ENCODE measurements at regions not wholly inside any gene's neighbourhood (a gene's known extent, or its start where the extent isn't known, plus 50 kb on each side); places are given as distances from the start of the nearest gene placed in this dataset.

- H3K9ac ChIP-seq (replicated peaks; ENCODE audit: extremely low read depth, insufficient read depth, low read length), result no peak overlapping the region
- no peak overlapping the region for H3K27ac ChIP-seq (ENCODE audit: insufficient read depth, low read depth, low read length)
- H2AFZ ChIP-seq (ENCODE audit: low read depth, low read length), result no peak overlapping the region
- H3K79me2 ChIP-seq (ENCODE audit: control insufficient read depth, insufficient read depth, low read length), result no peaks in the 10 kb centered on the region
- no peak overlapping the region for H3K4me2 ChIP-seq (ENCODE audit: insufficient read depth, low read length)
- H3K4me3 ChIP-seq (replicated peaks in 1 of 3; ENCODE audit: insufficient read depth in 1 of 3, low read depth in 1 of 3, low read length in 3 of 3), result no peak overlapping the region
- ChIA-PET POLR2A (no interaction called here), CTCF (interaction anchor here (1.0 to 1.8 kb wide), 3 partner anchors 15 to 120 kb away, joined by 3 to 5 read pairs (median 3); no protein-coding TSS in a partner anchor)
- FAIRE-seq (no peak), DNase-seq (ENCODE audit: low read depth, low spot score) (no peak)
- no TSS peak for BruUV-seq (replicated peaks)
- TF ChIP-seq JUN (IDR thresholded peaks at IDR 0.05; ENCODE audit: borderline replicate concordance, insufficient read depth, insufficient read length, low read depth), result no peak
- TF ChIP-seq POLR2A (IDR thresholded peaks at IDR 0.05; ENCODE audit: low read depth, low read length), result no peak
- TF ChIP-seq GATA2 (IDR thresholded peaks at IDR 0.05; ENCODE audit: insufficient read depth, insufficient read length, low read depth, low read length), result no peak
- TF ChIP-seq POLR2AphosphoS5 (IDR thresholded peaks at IDR 0.05; ENCODE audit: insufficient read depth, low read depth, low read length), result no peak
- TF ChIP-seq MYC (IDR thresholded peaks at IDR 0.05; ENCODE audit: low read depth, low read length), result no peak
- TF ChIP-seq EZH2 (IDR thresholded peaks at IDR 0.05; ENCODE audit: borderline replicate concordance, low read depth, low read length, severe bottlenecking), result no peak
- no peak for TF ChIP-seq CTCF (IDR thresholded peaks at IDR 0.05; ENCODE audit: extremely low read depth in 1 of 2, insufficient read depth in 1 of 2, low read depth in 1 of 2, low read length in 2 of 2)
- no peaks in the 10 kb centered on the region for H4K20me1 ChIP-seq (replicated peaks; ENCODE audit: control insufficient read depth, extremely low read depth, insufficient read depth, low read length)
- H3K4me1 ChIP-seq (ENCODE audit: control insufficient read depth, extremely low read depth, insufficient read depth, low read length), result peaks cover 40% of the 10 kb centered on the region
- H3K36me3 ChIP-seq (ENCODE audit: control insufficient read depth in 2 of 2, extremely low read depth in 1 of 2, insufficient read depth in 2 of 2, low read length in 2 of 2), result no peaks in the 10 kb centered on the region
- intact Hi-C loops (cut with micrococcal nuclease) (no loop called here), dilution Hi-C loops (cut with MboI; ENCODE audit: extremely low pct_ligation_motif_present, low sequenced_read_pairs) (no loop called here)
- H3K9me3 ChIP-seq (replicated peaks; ENCODE audit: control insufficient read depth, insufficient read depth, low read length), result no peaks in the 10 kb centered on the region
- no peaks in the 10 kb centered on the region for H3K9me1 ChIP-seq (replicated peaks; ENCODE audit: control insufficient read depth, extremely low read depth, insufficient read depth, low read length)
- no peaks in the 10 kb centered on the region for H3K27me3 ChIP-seq (ENCODE audit: control insufficient read depth in 2 of 2, insufficient read depth in 2 of 2, low read length in 2 of 2)
Observed at GRCh38 chr5:142428036-142428772, 103.4 kb upstream of the SPRY4 start.
